Epithelial cell of proximal tubule (primary cell): ENCODE measurements at regions not wholly inside any gene's neighbourhood (a gene's known extent, or its start where the extent isn't known, plus 50 kb on each side); places are given as distances from the start of the nearest gene placed in this dataset.

Source experiments
- DNase-seq: peaks from one replicate; pipeline ENCODE4 v3.0.0-alpha.2; 2011; ENCODE audit warnings: low read depth
- H3K4me3 ChIP-seq: 2 replicates; pipeline ENCODE4 v1.5.1; 2011; ENCODE audit warnings: low read depth, mild to moderate bottlenecking, low read length
- CTCF ChIP-seq: conservative IDR thresholded peaks from 2 replicates; pipeline ENCODE4 v1.5.1; 2012; ENCODE audit warnings: low read depth, mild to moderate bottlenecking, low read length

GRCh38 chr11:10373340-10373739, 68.5 kb downstream of the ADM start:
- no peak overlapping the region for H3K4me3 ChIP-seq
- no peak for TF ChIP-seq CTCF
- no peak for DNase-seq

GRCh38 chr11:10373929-10374328, 69.1 kb downstream of the ADM start:
- no peak overlapping the region for H3K4me3 ChIP-seq
- DNase-seq, result no peak
- no peak for TF ChIP-seq CTCF

- H3K4me3 ChIP-seq, result no peak overlapping the region
- no peak for DNase-seq
- no peak for TF ChIP-seq CTCF
Observed at GRCh38 chr11:10374386-10374785, 69.5 kb downstream of the ADM start.

- DNase-seq, result no peak
- no peak overlapping the region for H3K4me3 ChIP-seq
Observed at GRCh38 chr11:10375280-10375971, 70.6 kb downstream of the ADM start.

GRCh38 chr11:10376061-10376460, 71.2 kb downstream of the ADM start:
- no peak for DNase-seq
- TF ChIP-seq CTCF, result no peak

More at GRCh38 chr11:10375280-10375971, 70.6 kb downstream of the ADM start:
- TF ChIP-seq CTCF, result no peak

GRCh38 chr11:10377183-10377582, 72.3 kb downstream of the ADM start:
- no peak for TF ChIP-seq CTCF
- H3K4me3 ChIP-seq, result no peak overlapping the region
- no peak for DNase-seq

More at GRCh38 chr11:10376061-10376460, 71.2 kb downstream of the ADM start:
- no peak overlapping the region for H3K4me3 ChIP-seq

GRCh38 chr11:10378362-10378761, 73.5 kb downstream of the ADM start:
- no peak overlapping the region for H3K4me3 ChIP-seq
- DNase-seq, result no peak
- TF ChIP-seq CTCF, result no peak
